IMR-90 (cell line): ENCODE measurements at regions not wholly inside any gene's neighbourhood (a gene's known extent, or its start where the extent isn't known, plus 50 kb on each side); places are given as distances from the start of the nearest gene placed in this dataset.

Experiments used
- ATAC-seq: fragments of 200-7000 bp; cut with Tn5 transposase; 2 replicates; pipeline ENCODE4 v1.9.1; 2020; ENCODE audit warnings: low read depth, mild to moderate bottlenecking, moderate library complexity
- BruUV-seq: library from RNA; stranded (reverse); fragments of 400-500 nt; replicated peaks from 2 replicates; lab custom pipeline; 2021; lab: Mats Ljungman, UMichigan
- CTCF ChIA-PET: fragments of 300-600 bp; formaldehyde crosslinking; extraction: SDS; loops from one replicate; lab custom pipeline; 2021; ENCODE audit warnings: antibody characterized with exemption; lab: Yijun Ruan, JAX
- POLR2A ChIA-PET: fragments of 300-600 bp; sonication (Branson Sonifier 250); formaldehyde crosslinking; loops from one replicate; lab custom pipeline; 2022; ENCODE audit warnings: antibody characterized with exemption; ENCODE audit not compliant: unreplicated experiment; lab: Charles Lee
- DNase-seq: peaks from one replicate; pipeline ENCODE4 v3.0.0; 2013
- H2AFZ ChIP-seq: replicated peaks from 2 replicates; pipeline ENCODE3; 2013; ENCODE audit warnings: low read length, mild to moderate bottlenecking; ENCODE audit not compliant: poor library complexity
- H2AK5ac ChIP-seq: 2 replicates; pipeline ENCODE4 v1.6.1; 2013; ENCODE audit warnings: low read depth, low read length, inconsistent platforms
- H2AK9ac ChIP-seq: replicated peaks from 2 replicates; pipeline ENCODE3; 2013; ENCODE audit warnings: mild to moderate bottlenecking, low read depth, low read length, moderate library complexity; ENCODE audit not compliant: poor library complexity
- H2BK120ac ChIP-seq: 2 replicates; pipeline ENCODE4 v1.6.1; 2013; ENCODE audit warnings: low read depth, low read length, inconsistent platforms
- H2BK15ac ChIP-seq: 3 replicates; pipeline ENCODE4 v1.6.1; 2013; ENCODE audit warnings: low read depth, low read length, inconsistent platforms
- H2BK20ac ChIP-seq: 2 replicates; pipeline ENCODE4 v1.6.1; 2013; ENCODE audit warnings: low read depth, mild to moderate bottlenecking, inconsistent platforms, low read length, moderate library complexity
- H2BK5ac ChIP-seq: 2 replicates; pipeline ENCODE4 v1.6.1; 2013; ENCODE audit warnings: mild to moderate bottlenecking, low read depth, low read length, inconsistent platforms; ENCODE audit not compliant: poor library complexity, severe bottlenecking
- H3K14ac ChIP-seq: replicated peaks from 2 replicates; pipeline ENCODE4 v1.6.1; 2013; ENCODE audit warnings: low read depth, low read length, inconsistent platforms
- H3K18ac ChIP-seq: 2 replicates; pipeline ENCODE4 v1.6.1; 2013; ENCODE audit warnings: low read depth, low read length, control low read depth
- H3K23ac ChIP-seq: 2 replicates; pipeline ENCODE4 v1.6.1; 2013; ENCODE audit warnings: low read depth, low read length, inconsistent platforms
- H3K27ac ChIP-seq: 2 replicates; pipeline ENCODE4 v1.5.1; 2013; ENCODE audit warnings: mild to moderate bottlenecking, control low read depth, low read length; ENCODE audit not compliant: insufficient read depth
- H3K27me3 ChIP-seq: 2 replicates; pipeline ENCODE4 v1.6.1; 2013; ENCODE audit warnings: low read length; ENCODE audit not compliant: control insufficient read depth, insufficient read depth
- H3K36me3 ChIP-seq: 2 replicates; pipeline ENCODE4 v1.6.1; 2013; ENCODE audit warnings: low read length, mixed read lengths; ENCODE audit not compliant: control insufficient read depth, insufficient read depth
- H3K4ac ChIP-seq: 2 replicates; pipeline ENCODE4 v1.6.1; 2013; ENCODE audit warnings: low read depth, low read length, inconsistent platforms
- H3K4me1 ChIP-seq: 2 replicates; pipeline ENCODE4 v1.6.1; 2013; ENCODE audit warnings: low read length, mixed read lengths; ENCODE audit not compliant: control insufficient read depth, insufficient read depth
- H3K4me2 ChIP-seq: 2 replicates; pipeline ENCODE4 v1.6.1; 2013; ENCODE audit warnings: low read depth, mild to moderate bottlenecking, control low read depth, low read length, moderate library complexity
- H3K4me3 ChIP-seq: 2 replicates; pipeline ENCODE4 v1.5.1; 2013; ENCODE audit warnings: low read depth, mild to moderate bottlenecking, control low read depth, low read length, moderate library complexity; ENCODE audit not compliant: insufficient read depth
- H3K56ac ChIP-seq: 2 replicates; pipeline ENCODE4 v1.6.1; 2013; ENCODE audit warnings: low read length, inconsistent platforms; ENCODE audit not compliant: insufficient read depth; ENCODE audit errors: extremely low read depth
- H3K79me1 ChIP-seq, 2 experiments: 2 replicates each; pipeline ENCODE4 v1.6.1; 2013; ENCODE audit warnings: low read length in 2 of 2, inconsistent platforms in 1 of 2, low read depth in 1 of 2
- H3K9ac ChIP-seq: 2 replicates; pipeline ENCODE4 v1.6.1; 2013; ENCODE audit warnings: low read depth, low read length, control low read depth
- H3K9me1 ChIP-seq: 2 replicates; pipeline ENCODE4 v1.6.1; 2013; ENCODE audit warnings: low read length, inconsistent platforms; ENCODE audit not compliant: insufficient read depth
- H3K9me3 ChIP-seq: 2 replicates; pipeline ENCODE4 v1.6.1; 2013; ENCODE audit warnings: low read length; ENCODE audit not compliant: control insufficient read depth, insufficient read depth
- H4K20me1 ChIP-seq: 2 replicates; pipeline ENCODE4 v1.6.1; 2013; ENCODE audit warnings: low read length, inconsistent platforms; ENCODE audit not compliant: insufficient read depth
- H4K5ac ChIP-seq: 2 replicates; pipeline ENCODE4 v1.6.1; 2013; ENCODE audit warnings: mild to moderate bottlenecking, low read depth, low read length, control low read depth
- H4K8ac ChIP-seq, 2 experiments: 2 replicates each; pipeline ENCODE4 v1.6.1; 2013; ENCODE audit warnings: low read depth in 2 of 2, low read length in 2 of 2, control low read depth in 1 of 2, inconsistent platforms in 1 of 2
- H4K91ac ChIP-seq: 2 replicates; pipeline ENCODE4 v1.6.1; 2013; ENCODE audit warnings: low read depth, low read length, inconsistent platforms; ENCODE audit not compliant: insufficient read depth
- CEBPB ChIP-seq: IDR thresholded peaks from 2 replicates; pipeline ENCODE4 v1.6.1; 2012; ENCODE audit warnings: low read depth, low read length, improper control_type of control experiment
- CTCF ChIP-seq: conservative IDR thresholded peaks from 2 replicates; pipeline ENCODE4 v1.5.1; 2012; ENCODE audit warnings: mild to moderate bottlenecking, low read depth, low read length, improper control_type of control experiment
- ELK1 ChIP-seq: fragments of 150-350 bp; IDR thresholded peaks from 2 replicates; pipeline ENCODE4 v1.6.1; 2016; ENCODE audit warnings: low read depth, mild to moderate bottlenecking, low read length, moderate library complexity, borderline replicate concordance
- FOS ChIP-seq: fragments of 150-350 bp; IDR thresholded peaks from 2 replicates; pipeline ENCODE4 v1.6.1; 2016; ENCODE audit warnings: low read depth, low read length
- MAFK ChIP-seq: IDR thresholded peaks from 2 replicates; pipeline ENCODE4 v1.6.1; 2012; ENCODE audit warnings: low read depth, low read length, improper control_type of control experiment
- MXI1 ChIP-seq: IDR thresholded peaks from 2 replicates; pipeline ENCODE4 v1.6.1; 2012; ENCODE audit warnings: low read depth, mild to moderate bottlenecking, low read length, moderate library complexity, borderline replicate concordance
- NFE2L2 ChIP-seq: fragments of 150-350 bp; IDR thresholded peaks from 2 replicates; pipeline ENCODE4 v1.6.1; 2016; ENCODE audit warnings: low read depth, mild to moderate bottlenecking, low read length
- POLR2A ChIP-seq: IDR thresholded peaks from 2 replicates; pipeline ENCODE4 v1.6.1; 2012; ENCODE audit warnings: mild to moderate bottlenecking, low read depth, low read length
- RAD21 ChIP-seq: IDR thresholded peaks from 2 replicates; pipeline ENCODE4 v1.6.1; 2012; ENCODE audit warnings: low read length, improper control_type of control experiment
- RCOR1 ChIP-seq: IDR thresholded peaks from 2 replicates; pipeline ENCODE4 v1.6.1; 2012; ENCODE audit warnings: mild to moderate bottlenecking, low read length, improper control_type of control experiment; ENCODE audit not compliant: insufficient replicate concordance
- SMC3 ChIP-seq: fragments of 150-350 bp; IDR thresholded peaks from 2 replicates; pipeline ENCODE4 v1.6.1; 2016; ENCODE audit warnings: low read depth, mild to moderate bottlenecking, antibody characterized with exemption, low read length, moderate library complexity
- WGBS, 2 experiments: methylation state at CpG; one replicate each; pipeline versions ENCODE4 v1.1.5 to v1.1.7; 2013; ENCODE audit warnings: missing lambda C conversion rate in 2 of 2; ENCODE audit not compliant: insufficient read length in 1 of 2; ENCODE audit errors: extremely low coverage in 2 of 2; 5-methylcytosine and 5-hydroxymethylcytosine counted together
- dilution Hi-C: fragments of 300-500 bp; cut with HindIII; formaldehyde crosslinking; loops from one replicate; pipeline ENCODE4 v1.14.3; 2018; ENCODE audit warnings: low sequenced_read_pairs; ENCODE audit not compliant: unreplicated experiment
- in situ Hi-C: fragments of 300-500 bp; cut with MboI; formaldehyde crosslinking; loops from 3 replicates; pipeline ENCODE4 v1.14.3; 2019; ENCODE audit warnings: low sequenced_read_pairs, inconsistent platforms, mixed read lengths
- intact Hi-C: fragments of 100-400 bp; cut with micrococcal nuclease; formaldehyde crosslinking; loops from 2 replicates; pipeline ENCODE4 v1.10.0; 2022
- TF ChIP-seq, protein P1 (sequence below): fragments of 150-350 bp; IDR thresholded peaks from 2 replicates; pipeline ENCODE4 v1.6.1; 2017; ENCODE audit warnings: mild to moderate bottlenecking, antibody characterized with exemption, low read length, low read depth

GRCh38 chr6:4192173-4192572 is 56.8 kb upstream of the ECI2 start:
- H4K8ac ChIP-seq: no peak overlapping the region
- no peak for DNase-seq
- H4K5ac ChIP-seq: no peak overlapping the region
- peaks cover 2% of the 10 kb centered on the region; the same call in 1 of the 2 replicates for H3K27me3 ChIP-seq
- H4K91ac ChIP-seq: no peak overlapping the region
- no peak overlapping the region for H2BK5ac ChIP-seq
- H3K9ac ChIP-seq: no peak overlapping the region
- H3K27ac ChIP-seq: no peak overlapping the region
- H3K4me2 ChIP-seq: no peak overlapping the region
- no peak overlapping the region for H2BK20ac ChIP-seq
- no peak overlapping the region for H2AK9ac ChIP-seq
- no peak overlapping the region for H2BK120ac ChIP-seq
- H2BK15ac ChIP-seq: no peak overlapping the region
- ChIA-PET POLR2A (no interaction called here), CTCF (no interaction called here)
- whole genome bisulfite sequencing, 2 experiments: no CpG with 5 or more reads among the region's 1 CpG
- no peaks in the 10 kb centered on the region for H3K4me1 ChIP-seq
- intact Hi-C loops (no loop called here), in situ Hi-C loops (no loop called here), dilution Hi-C loops (no loop called here)
- H4K20me1 ChIP-seq: no peaks in the 10 kb centered on the region
- H3K9me1 ChIP-seq: no peaks in the 10 kb centered on the region
- H3K56ac ChIP-seq: no peak overlapping the region
- H2AFZ ChIP-seq: peak overlapping the region; percentile 58
- H3K18ac ChIP-seq: no peak overlapping the region
- no peak overlapping the region for H3K23ac ChIP-seq
- no peaks in the 10 kb centered on the region for H3K36me3 ChIP-seq
- no peak overlapping the region for H3K14ac ChIP-seq
- no peak overlapping the region for H3K4me3 ChIP-seq
- no peak overlapping the region for H2AK5ac ChIP-seq
- ATAC-seq: peak; percentile 73
- no peak overlapping the region for H3K4ac ChIP-seq
- BruUV-seq: no TSS peak
- no peaks in the 10 kb centered on the region for H3K79me1 ChIP-seq
- TF ChIP-seq RCOR1 (no peak), CTCF (no peak), NFE2L2 (no peak), RAD21 (no peak), MXI1 (no peak), FOS (no peak), CEBPB (no peak), ELK1 (no peak), SMC3 (no peak), POLR2A (no peak), MAFK (no peak)
- TF ChIP-seq, protein P1, sequence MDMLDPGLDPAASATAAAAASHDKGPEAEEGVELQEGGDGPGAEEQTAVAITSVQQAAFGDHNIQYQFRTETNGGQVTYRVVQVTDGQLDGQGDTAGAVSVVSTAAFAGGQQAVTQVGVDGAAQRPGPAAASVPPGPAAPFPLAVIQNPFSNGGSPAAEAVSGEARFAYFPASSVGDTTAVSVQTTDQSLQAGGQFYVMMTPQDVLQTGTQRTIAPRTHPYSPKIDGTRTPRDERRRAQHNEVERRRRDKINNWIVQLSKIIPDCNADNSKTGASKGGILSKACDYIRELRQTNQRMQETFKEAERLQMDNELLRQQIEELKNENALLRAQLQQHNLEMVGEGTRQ: no peak
- H3K9me3 ChIP-seq: no peaks in the 10 kb centered on the region
